OCI-LY1 (cell line): ENCODE measurements at regions not wholly inside any gene's neighbourhood (a gene's known extent, or its start where the extent isn't known, plus 50 kb on each side); places are given as distances from the start of the nearest gene placed in this dataset.

Experiments
- CTCF ChIP-seq: fragments of 200-600 bp; sonication (generic), shearing (Covaris generic); IDR thresholded peaks from 2 replicates; pipeline ENCODE4 v1.5.1; 2017; ENCODE audit warnings: mild to moderate bottlenecking, antibody characterized with exemption, low read length, moderate library complexity, mixed read lengths
- EZH2 ChIP-seq: fragments of 200-600 bp; sonication (generic), shearing (Covaris generic); IDR thresholded peaks from 2 replicates; pipeline ENCODE4 v1.8.0; 2017; ENCODE audit warnings: borderline replicate concordance, mixed run types, mild to moderate bottlenecking, antibody characterized with exemption, low read length, moderate library complexity, mixed read lengths

DNA sequence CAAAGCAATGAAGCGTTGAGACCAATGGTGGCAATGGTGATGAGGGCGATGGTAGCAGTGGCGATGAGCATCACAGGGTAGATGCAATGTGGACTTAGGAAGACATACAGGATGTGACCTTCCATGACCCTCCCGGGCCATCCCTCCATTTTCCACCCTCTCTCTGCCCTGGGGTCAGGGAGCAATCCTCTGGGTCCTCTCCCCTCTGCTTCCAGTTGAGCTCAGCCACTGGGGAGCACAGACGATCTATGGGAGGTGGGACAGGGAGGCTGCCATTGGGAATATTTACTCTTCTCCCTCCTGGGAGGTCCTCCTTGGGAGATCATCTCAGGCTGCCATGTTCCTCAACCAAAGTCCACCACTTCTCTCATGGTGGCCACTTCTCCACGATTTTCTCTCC, 260.7 kb upstream of the FOXF1 start:
- no peak for TF ChIP-seq CTCF
- TF ChIP-seq EZH2: no peak
